Activated CD4-positive, alpha-beta T cell treated with anti-CD3 and anti-CD28 coated beads, Interleukin-2, amount 50 U/mL, for 48 hours (primary cell): ENCODE measurements at regions not wholly inside any gene's neighbourhood (a gene's known extent, or its start where the extent isn't known, plus 50 kb on each side); places are given as distances from the start of the nearest gene placed in this dataset.

ENCODE experiments used
- DNase-seq, 2 experiments: peaks; one replicate each; pipeline ENCODE4 v3.0.0-alpha.2; 2020

DNA sequence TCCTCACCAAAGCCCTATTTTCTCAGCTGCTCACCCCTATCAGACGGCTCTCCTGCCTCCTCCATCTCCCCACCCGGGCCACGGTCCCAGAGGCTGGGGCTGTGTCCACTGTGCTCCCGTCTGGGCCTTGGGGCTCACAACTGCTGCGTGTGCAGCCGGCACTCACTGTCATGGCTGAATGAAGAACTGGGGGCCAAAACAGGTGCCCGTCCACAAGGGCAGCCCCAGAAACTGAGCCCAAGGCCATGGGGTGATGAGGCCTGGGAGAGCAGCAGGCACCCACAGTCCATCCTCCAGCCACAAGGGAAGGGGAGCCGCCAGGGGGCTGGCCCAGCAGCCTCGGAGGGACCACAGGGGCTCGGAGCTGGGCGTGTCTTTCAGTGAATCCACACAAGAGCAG lies 159.5 kb downstream of the DLL1 start:
- DNase-seq: no peak

DNA sequence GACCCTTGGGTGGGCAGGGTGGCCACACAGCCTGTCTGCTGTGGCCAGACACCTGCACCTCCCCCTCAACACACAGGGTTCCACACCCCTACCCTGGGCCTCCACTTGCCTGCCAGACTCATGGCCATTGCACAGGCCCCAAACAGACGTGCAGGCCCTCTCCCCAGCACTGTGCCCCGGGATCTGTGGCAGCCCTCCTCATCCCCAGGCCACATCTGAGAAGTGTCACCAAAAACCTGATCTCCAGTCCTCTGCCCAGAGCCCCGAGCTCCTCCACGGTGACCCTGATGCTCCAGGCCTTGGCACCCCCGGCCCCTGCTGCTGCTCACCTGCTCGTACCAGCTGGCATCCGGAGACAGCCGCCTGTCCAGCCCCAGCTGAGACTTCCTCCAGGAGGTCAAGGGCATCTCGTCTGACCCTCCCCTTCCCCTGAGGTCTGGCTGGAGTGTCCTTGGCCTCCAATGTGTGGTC lies 160.1 kb downstream of the DLL1 start:
- no peak for DNase-seq

DNA sequence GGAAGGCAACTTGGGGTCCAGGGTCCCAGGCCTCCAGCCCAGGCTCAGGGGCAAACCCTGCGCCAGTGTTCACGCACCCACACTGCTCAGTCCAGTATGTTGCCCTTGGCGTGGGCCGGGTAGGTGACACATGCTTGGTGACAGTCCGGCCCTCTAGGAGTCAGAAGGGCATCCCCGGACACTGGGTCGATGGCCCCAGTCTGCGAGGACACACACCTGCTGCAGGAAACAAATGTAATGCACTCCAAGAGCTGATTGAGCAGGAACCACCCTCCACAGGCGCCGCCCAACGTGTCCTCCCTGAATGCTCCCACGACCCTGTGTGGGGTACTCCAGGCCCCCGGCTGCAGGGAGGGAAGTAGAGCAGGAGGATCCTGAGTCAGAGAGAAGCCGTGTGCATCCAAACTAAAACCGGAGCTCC lies 160.7 kb downstream of the DLL1 start:
- DNase-seq: no peak

DNA sequence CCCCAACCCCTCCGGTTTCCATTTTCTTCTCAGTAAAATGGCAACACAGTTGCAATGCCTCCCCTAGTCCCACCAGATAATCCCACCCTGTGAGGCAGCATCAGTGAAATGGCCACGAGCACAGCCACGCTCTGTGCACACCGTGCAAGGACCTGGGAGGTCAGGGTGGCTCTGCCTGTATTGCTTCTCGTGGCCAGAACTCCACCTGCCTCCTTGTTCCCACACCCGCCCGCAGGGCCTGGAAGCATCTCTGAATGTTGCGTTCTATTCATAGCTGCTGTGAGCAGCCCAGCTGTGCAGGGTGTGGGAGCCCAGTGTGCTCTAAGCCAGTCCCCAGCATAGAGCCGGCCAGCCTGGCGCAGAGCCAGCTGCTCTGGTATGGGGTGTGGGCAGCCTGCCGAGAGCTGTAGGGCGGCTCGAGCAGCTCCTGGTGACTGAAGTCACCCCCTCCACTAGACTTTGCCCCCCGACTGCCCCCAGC lies 161.1 kb downstream of the DLL1 start:
- no peak for DNase-seq

DNA sequence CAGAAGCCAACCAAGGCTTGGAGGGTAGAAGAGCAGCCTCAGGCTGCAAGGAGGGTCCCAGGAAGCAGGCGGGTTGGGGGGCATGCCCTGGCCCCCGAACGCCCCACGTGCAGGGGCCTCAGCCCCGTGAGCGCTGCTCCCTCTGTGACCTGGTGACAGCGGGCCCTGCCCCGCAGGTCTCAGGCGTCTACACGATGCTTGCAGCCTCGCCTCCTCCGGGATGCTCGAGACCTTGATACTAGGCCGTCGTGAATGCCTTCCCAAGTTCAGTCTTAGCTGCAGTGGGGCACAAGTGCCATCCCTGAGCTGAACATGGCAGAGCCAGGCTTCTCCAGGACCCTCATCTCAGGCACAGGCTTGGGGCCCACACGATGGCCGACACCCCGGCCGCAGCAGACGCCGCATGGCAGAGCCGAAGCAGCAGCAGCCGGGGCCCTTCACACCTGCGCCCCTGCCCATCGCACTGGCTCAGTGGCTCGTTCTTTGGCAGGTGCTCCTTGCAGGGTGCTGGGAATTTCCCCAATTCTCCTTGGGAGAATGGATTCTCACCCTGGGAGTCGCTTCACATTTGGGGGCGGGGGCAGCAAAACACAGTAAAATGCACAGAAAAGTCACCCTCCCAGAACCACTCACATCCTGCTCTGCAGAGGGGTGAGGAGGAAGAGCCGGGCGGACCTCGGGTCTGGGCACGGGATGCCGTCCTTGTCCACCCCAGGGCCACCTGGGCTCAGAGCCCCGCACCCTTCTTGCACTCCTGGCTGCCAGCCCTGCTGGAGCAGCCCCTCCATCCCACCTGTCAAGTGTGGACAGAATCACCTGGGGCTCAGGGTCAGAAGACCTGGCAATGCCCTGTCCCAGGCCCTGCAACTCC lies 161.8 kb downstream of the DLL1 start:
- DNase-seq: no peak

DNA sequence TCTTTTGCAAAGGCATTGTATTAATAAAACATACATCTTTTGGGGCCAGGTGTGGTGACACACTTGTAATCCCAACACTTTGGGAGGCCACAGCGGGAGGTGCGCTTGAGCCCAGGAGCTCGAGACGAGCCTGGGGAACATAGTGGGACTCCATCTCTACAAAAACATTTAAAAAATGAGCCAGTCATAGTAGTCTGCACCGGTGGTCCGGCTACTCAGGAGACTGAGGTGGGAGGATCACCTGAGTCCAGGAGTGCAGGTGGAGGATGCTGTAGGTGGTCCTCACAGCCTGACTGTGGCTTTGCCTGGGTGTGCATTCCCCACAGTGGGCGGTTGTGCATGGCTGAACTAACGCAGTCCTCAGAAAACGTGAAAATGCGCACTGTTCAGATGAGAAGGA lies 162.5 kb downstream of the DLL1 start:
- no peak for DNase-seq

DNA sequence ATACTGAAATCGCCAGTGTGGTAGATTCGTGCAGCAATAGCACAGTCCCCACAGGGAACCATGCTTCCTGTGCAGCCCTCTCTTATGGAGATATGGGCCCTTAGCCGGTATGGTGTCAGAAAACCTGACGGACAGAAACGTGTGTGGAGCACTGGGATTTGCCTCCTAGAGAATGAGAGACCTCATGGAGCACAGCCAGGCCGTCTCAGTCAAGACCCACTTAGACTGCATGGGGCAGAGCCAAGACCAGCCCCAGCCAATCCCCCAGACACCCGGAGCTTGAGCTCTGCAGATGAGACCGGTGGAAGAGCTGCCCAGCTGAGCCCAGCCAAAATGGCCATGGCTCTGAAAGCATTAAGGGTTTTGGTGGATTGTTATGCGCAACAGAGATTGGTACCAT lies 163.7 kb downstream of the DLL1 start:
- DNase-seq: no peak

DNA sequence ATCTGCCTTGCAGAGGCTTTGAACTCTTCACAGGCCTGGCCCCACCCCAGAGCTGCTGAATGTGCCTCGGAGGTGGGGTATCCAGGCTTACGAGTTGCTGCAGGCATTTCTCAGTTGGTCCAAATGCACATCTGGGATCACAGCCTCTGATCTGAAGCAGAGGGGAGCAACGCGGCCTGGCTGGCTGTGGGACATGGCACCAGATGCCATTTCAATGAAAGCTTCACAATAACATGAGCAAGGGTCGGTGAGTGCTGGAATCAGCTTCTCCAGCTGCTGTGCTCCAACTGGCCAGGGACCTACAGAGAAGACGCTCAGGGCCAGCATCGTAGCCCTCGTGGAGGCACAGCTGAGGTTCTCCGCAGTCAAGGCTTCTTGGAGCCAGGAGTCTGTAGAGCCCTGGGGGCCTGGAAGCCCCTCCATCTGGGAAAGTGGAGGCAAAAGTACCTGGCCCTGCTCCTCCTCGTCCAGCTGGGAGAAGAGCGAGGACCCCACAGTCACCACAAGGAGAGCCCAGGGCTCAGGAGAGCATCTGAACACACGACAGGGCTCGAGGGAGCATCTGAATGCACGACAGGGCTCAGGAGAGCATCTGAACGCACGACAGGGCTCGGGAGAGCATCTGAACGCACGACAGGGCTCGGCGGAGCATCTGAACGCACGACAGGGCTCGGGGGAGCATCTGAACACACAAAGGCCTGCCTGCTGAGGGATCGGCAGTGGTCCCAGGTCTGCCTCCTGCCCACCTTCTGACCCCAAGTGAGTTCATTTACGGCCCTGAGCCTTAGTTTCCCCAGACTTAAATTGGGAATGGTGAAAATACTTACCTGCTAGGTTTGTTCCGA lies 165.2 kb downstream of the DLL1 start:
- DNase-seq: no peak

DNA sequence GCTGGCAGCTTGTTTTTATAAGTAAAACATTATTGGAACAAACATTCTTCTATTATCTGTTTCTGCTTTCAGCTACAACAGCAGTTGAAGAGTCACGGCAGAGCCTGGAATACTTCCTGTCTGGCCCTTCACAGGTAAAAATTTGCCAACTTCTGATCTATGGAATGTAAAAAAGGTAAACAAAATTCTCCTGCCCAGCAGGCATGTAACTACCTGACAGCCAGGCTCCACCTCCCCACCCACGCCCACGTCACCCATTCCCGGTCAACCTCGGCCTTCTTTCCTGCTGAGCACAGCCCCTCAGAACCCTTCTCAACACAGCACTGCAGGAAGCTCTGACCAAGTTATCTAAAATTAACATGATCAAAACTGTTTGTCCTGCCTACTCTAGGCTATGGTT lies 166.0 kb downstream of the DLL1 start:
- DNase-seq: no peak

DNA sequence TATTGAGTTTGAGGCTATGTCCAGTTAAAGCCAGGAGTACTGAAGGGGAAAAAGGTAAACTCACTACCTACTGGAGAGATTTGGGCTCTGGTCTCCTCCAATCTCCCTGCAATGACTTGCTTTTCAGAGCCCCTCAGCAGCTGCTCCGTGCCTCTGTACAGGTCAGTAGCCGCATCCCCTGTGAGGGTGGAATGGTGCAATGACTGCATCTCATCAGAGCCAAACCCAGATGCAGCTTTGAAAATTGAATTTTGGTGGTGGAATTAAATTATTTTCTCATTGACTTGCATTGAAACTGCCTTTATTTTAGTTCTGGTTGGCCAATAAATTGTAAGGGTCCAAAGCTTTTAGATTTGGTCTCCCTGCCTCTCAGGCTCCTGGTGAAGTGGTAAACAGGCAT lies 166.7 kb downstream of the DLL1 start:
- no peak for DNase-seq

DNA sequence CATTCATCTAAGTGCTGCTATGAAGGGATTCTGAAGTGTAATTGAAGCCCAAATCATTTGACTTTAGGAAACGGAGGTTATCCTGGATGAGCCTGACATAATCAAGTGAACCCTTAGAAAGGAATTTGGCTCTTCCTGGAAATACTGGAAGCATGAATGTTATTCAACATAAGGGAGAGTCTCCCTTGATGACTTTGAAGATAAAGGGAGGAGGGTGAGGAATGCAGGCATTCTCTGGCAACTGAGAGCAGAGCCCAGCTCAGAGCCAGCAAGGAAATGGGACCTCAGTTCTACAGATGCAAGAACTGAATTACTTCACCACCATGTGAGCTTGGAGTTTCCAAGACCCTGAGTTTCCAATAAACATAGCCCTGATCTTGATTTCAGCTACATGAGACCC lies 168.2 kb downstream of the DLL1 start:
- no peak for DNase-seq

DNA sequence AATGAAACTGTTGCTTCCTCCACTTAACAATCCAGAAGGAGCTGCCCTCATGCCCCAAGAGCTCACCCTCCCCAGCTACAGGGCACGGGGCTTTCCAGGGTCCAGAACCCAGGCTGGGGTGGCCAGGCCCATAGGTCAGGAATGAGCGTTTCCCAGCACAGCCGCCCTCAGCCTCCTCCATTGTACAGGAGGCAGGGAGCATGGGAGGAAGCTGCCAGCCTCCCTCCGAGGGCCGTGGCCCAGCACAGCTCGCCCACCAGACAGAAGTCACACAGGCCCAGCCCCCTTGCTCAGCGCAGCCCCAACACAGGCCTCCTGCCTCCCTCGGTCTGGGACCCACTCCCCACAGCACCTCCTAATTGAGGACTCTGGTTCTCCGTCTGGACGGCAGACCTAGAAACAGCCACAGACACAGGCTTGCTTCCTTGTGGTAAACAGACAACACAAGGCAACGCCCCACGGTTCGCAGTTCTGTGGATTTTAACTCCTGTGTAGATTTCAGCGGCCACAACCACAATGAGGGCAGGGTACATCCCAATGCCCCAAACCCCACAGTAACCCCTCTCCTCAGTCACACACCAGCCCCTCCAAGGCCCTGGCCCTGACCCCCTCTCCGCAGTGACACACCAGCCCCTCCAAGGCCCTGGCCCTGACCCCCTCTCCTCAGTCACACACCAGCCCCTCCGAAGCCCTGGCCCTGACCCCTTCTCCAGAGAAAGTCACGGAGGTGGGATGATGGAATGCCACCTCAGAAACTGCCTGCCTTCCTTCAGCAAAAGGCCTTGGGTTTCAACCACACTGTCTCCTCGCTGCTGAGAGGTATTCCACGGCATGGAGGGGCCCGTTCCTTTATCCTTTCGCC lies 173.5 kb downstream of the DLL1 start:
- DNase-seq: no peak

DNA sequence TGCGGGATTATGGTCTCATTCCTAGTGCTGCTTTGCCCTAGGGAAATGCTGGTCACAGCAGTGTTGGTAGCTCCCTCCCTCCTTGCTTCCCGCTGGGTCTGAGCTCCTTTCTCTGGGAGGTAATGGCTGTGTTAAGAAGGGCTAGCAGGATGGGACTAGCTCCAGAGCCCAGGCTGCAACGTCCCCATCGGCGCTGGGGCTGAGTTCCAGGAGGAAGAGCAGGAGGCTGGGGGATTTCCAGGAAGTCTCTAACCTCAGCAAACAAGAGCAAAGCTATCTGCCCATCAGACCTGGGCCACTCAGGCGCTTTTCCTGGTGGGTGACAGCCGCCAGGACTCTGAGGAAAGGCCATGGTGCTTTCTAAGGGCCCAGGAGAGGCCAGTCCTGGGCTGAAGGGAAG lies 174.2 kb downstream of the DLL1 start:
- no peak for DNase-seq

DNA sequence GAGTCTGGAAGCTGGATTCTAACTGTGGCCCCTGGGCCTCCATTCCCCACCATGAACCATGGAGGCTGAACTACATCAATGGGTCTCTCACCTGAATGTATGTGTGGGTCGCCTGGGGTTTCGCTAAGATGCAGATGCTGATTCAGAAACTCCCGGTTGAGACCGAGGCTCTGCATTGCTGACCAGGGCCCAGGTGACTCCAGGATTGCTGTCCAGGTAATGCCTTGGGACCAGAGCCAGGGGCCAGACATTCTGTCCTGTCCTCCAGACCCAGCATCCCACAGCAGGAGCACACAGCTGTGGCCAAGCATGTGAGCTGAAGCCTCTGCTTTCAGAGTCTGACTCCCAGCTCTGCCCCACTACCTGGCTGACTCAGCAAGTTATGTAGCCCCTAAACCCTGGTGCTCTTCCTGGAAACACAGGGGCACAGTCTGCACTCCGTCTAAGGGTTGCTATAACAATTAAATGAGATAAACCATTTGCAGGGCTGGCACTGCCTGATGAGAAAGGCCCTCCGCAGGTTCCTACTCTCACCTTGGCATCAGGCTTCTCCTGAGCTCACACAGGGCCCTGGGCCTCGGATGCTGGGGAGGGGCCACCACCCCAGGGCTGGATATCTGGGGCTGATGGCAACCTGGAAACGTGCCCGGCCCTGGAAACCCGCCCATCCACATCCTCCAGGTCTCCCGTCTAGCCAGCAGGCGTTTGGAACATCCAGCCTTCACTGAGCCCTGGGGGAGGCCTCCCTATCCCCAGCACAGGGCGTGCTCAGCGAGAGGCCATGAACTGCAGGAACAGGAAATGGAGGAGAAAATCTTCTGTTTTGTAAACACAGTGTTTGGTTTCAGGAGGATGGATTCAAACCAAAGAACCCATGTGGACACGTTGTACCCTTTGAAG lies 175.7 kb downstream of the DLL1 start:
- DNase-seq: no peak

DNA sequence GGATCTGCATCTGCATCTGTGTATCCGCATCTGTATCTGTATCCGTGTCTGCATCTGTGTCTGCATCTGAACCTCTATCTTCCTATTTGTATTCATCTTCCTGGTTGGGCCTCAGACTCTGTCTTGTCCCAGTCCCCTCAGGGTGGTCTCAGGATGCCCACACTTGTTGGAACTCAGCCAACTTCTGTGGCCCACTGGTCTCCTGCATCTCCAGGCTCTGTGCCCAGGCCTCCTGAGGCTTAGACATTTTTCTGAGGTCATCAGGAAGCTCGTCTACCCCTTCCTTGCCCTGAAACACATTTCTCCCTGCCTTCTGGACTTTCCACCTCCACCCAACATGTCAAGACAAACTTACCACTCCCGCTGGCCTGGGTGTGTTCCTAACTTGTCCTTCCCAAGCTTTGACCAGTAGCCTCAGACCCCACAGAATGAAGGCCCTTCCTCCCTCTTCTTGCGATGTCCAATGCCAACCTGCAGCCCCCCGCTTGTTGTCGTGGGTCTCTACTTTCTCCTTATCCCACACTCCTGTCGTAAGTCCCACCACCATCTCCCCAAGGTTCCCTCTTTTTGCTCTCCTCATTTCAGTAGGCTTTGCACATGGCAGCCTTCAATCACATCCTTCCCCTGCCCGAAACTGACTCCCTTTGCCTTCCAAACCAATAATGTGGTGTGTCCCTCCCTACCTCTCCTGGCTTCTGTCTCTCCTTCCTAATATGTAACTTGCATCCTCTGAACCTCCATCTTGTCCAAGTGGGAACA lies 176.5 kb downstream of the DLL1 start:
- DNase-seq: no peak

DNA sequence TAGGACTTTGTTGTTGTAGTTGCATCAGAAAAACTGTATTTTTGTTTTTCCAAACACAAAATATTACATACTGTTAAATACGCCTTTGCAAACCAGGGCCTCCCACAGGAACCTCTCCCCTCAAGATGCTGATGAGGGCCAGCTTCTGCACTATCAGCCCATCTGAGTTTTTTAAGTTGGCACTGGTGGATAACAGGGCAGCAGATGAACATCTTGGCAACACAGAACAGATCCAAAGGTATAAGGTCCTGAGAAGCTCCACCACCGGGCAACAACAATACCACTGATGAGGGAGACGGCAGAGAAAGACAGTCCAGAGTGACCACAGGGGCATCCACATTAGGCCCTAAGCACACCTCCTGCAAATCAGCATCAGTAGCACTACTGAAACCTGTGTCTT lies 177.7 kb downstream of the DLL1 start:
- DNase-seq: no peak

DNA sequence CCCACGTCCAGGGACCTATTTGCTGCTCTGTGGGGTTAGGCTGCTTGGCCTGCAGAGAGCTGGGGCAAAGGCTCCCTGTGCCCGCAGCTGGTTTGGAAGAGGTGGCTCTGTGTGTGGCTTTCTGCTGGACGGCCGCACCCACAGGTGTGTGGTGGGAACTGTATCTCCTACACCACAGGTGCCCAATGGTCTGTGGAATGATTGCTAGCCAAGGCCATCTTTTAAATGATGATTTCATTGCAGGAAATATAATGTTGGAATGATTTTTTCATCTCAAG lies 178.4 kb downstream of the DLL1 start:
- no peak for DNase-seq

DNA sequence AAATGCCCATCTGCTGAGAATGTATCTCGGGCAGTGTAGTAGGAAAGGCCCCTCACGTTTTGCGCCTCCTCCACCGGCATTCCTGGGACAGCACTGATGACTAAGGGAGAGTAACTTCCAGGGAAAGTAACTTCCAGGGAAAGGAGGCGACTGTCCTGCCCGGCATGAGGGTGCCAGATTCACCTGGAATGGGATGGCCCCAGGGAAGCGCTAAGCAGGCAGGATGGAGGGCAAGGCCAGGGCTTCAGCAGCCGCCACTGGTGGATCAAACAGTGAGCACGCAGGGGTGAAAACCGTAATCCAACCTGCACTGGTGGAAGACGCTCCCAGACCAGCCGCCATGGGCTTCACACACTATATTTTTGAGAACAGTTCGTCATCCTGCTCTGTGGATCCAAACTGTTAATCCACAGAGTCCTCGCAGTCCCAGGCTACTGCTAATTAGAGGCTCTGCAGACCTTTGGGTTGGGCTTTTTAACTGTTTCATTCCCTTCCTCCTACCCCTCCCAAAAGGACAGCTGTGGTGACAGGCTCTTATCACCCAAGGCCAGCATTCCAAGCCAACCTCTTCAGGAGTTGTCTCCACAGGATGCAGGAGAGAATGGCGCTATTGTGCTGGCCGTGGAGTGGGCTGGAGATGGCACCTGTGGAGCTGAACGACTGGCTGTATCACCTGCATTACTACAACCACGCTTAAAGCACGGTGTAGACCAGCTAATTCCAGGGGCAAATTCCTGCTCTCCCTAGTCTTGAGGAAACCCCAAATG lies 178.9 kb downstream of the DLL1 start:
- no peak for DNase-seq

DNA sequence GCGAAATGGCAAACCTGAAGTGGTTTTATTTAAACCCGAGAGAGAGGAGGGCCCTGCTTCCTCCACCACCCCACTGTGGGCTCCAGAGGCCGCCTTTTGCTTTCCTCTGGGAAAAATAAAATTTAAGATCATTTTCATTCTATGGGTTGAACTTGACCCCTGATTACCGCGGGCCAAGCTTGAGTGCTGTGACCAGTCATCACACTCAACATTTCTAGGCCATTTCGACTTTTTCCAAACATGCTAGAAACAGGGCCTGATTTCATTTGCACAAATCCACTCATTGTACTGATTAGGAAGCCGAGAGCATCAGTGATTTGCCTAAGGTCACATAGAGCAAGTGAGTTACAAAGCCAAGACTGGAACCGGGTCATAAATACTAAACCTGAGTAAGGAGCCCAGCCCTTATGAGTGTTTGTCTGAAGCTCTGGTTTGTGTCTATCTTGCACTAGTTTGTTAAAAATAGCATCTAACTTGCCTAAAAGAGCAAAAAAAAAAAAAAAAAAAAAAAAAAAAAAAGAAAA lies 179.7 kb downstream of the DLL1 start:
- DNase-seq: no peak
